SU-DHL-6 (cell line): ENCODE measurements at regions not wholly inside any gene's neighbourhood (a gene's known extent, or its start where the extent isn't known, plus 50 kb on each side); places are given as distances from the start of the nearest gene placed in this dataset.

Experiments used
- CTCF ChIP-seq: fragments of 200-600 bp; sonication (generic); IDR thresholded peaks from one replicate; pipeline ENCODE4 v1.5.1; 2017; ENCODE audit warnings: antibody characterized with exemption, mild to moderate bottlenecking, low read length, moderate library complexity; ENCODE audit not compliant: insufficient read depth, poor library complexity, severe bottlenecking
- EZH2phosphoT487 ChIP-seq: fragments of 200-600 bp; sonication (generic), shearing (Covaris generic); conservative IDR thresholded peaks from 2 replicates; pipeline ENCODE4 v1.6.1; 2018; ENCODE audit warnings: mild to moderate bottlenecking, antibody characterized with exemption, low read length, moderate library complexity, mixed read lengths

- TF ChIP-seq CTCF (no peak), EZH2phosphoT487 (no peak)
Observed at GRCh38 chr12:19647806-19648556, 208.7 kb downstream of the AEBP2 start.
